Inferior parietal cortex (tissue), 1 donor: ENCODE measurements at regions not wholly inside any gene's neighbourhood (a gene's known extent, or its start where the extent isn't known, plus 50 kb on each side); places are given as distances from the start of the nearest gene placed in this dataset.
"Not testable (repeated sequence)": the region's sequence is repeated elsewhere in the genome, so short reads cannot be mapped to it uniquely, and the experiment has no call there.

Source experiments
- DNase-seq: peaks from one replicate; pipeline ENCODE4 v3.0.0-alpha.2; 2016; ENCODE audit errors: extremely low spot score

DNA sequence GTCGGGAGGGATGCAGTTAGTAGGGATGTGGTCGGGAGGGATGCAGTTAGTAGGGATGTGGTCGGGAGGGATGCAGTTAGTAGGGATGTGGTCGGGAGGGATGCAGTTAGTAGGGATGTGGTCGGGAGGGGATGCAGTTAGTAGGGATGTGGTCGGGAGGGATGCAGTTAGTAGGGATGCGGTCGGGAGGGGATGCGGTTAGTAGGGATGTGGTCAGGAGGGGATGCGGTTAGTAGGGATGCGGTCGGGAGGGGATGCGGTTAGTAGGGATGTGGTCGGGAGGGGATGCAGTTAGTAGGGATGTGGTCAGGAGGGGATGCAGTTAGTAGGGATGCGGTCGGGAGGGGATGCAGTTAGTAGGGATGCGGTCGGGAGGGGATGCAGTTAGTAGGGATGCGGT lies 96.2 kb downstream of the BDH1 start:
- not testable (repeated sequence) for DNase-seq

GRCh38 chr3:197458906-197459470 lies 96.8 kb downstream of the BDH1 start:
- DNase-seq: no peak

GRCh38 chr3:197458179-197458707 lies 97.5 kb downstream of the BDH1 start:
- DNase-seq: no peak

- peak; percentile 81 for DNase-seq
Measured at GRCh38 chr3:197456261-197457091, 99.3 kb downstream of the BDH1 start.

GRCh38 chr3:197454841-197455240 lies 100.9 kb downstream of the BDH1 start:
- not testable (repeated sequence) for DNase-seq

- no peak for DNase-seq
Measured at GRCh38 chr3:197454014-197454413, 101.8 kb downstream of the BDH1 start.

- DNase-seq: no peak
Measured at GRCh38 chr3:197450810-197451209, 105.0 kb downstream of the BDH1 start.

GRCh38 chr3:197450308-197450707 lies 105.5 kb downstream of the BDH1 start:
- no peak for DNase-seq

- DNase-seq: not testable (repeated sequence)
Measured at GRCh38 chr3:197449181-197449580, 106.6 kb downstream of the BDH1 start.

DNA sequence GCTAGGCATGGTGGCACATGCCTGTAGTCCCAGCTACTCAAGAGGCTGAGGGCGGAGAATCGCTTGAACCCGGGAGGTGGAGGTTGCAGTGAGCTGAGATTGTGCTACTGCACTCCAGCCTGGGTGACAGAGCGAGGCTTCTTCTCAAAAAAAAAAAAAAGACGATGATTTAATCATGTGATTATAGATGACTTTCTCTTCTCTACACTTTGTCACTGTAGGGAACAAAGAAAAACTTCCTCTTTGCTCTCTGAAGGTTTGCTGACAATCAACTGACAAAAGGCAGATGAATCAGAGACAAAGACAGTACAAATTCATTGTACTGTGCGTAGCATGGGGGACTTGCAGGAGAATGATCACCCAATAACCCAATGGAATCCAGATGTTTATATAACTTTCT lies 108.0 kb downstream of the BDH1 start:
- DNase-seq: not testable (repeated sequence)

DNA sequence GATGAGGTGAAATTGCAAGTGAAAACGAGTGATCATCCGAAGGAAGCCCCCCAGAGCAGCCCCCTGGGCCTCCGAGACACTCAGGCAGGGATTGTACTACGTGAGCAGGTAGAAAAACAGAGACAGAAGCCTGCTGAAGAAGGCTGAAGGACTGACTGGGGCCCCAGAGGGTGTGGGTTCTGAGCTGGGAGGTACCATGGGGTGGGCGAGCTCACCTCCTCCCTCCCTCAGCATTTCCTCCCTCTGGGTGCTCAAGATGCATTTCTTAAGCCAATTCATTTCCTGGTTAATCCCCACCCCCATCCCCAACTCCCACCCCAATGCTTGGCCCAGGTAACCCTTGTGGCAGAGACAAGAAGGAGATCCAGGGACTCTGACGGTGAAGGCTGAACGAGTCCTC lies 108.7 kb downstream of the BDH1 start:
- no peak for DNase-seq

- no peak for DNase-seq
Measured at GRCh38 chr3:197446700-197447056, 109.1 kb downstream of the BDH1 start.

DNA sequence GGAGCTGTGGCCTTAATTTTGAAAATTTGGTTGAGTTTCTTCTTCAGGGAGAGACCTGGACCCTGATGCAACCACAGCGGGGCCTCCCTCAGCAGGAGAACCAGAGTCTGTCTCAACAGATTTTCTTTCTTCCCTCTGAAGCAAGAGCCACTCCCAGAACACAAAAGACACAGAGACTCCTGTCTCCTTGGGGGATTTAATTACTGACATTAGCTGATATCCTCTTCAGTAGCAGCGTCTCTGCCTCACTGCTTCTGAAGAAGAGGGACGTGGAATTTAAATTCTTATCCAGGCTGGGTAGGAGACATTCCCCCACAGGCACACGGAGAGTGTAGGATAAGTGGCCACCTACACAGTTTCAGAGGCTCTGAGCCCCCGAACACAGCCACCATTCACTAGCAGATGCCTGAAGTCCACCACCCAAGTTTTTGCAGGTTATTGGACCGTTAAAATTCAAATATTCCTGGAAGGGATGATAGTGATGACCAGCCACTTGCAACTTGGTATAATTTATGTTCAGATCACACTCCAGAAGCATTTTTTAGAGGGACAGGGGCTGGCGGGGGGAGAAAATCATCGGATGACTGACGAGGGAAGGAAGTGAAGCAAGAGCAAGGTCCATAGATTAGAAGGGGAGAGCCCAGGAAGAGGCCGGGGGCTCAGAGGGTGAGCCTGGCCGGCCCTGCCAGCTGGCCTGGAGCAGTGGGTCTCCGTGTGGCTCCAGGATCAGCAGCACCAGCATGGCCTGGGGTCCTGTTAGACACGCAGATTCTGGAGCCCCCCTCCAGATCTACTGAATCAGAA lies 109.7 kb downstream of the BDH1 start:
- no peak for DNase-seq

DNA sequence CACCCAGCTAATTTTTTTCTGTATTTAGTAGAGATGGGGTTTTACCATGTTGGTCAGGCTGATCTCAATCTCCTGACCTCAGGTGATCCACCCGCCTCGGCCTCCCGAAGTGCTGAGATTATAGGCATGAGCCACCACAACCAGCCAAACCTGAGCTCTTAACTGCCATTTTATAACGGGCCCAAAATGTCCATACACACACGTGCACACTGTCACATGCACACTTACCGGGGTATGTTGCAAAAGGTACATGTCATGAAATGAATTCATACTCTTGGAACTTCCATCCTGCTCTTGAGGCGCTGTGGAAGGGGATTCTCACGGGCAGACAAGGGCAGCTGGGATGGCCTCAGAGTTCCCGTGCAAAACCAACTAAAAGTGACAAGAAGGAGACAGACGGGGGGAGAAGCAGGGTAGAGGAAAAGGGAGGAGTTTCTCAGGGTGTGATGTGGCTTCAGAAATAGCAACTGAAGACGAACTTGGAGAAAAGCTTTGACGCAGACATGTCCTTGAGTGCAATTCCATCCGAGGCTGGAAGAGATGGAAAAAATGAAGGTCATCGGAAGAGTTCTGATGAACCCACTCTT lies 110.9 kb downstream of the BDH1 start:
- no peak for DNase-seq

DNA sequence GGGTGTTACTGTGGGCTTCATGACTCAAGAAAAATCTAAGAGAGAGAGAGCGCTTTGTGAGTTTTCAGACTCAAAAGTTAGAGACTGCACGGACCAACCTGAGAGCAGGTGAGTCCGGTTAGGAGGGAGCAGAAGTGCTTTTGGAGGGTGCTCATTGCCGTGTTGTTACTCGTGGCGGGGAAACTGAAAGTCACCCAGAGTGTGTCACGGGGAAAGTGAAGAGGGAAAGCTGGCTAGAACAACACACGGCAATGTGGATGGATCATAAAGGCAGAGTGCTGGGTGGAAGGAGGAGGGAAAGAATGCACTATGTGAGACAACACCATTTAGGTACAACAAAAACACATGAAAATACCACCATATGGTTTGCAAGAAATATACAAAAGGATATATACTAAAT lies 112.3 kb downstream of the BDH1 start:
- DNase-seq: no peak

DNA sequence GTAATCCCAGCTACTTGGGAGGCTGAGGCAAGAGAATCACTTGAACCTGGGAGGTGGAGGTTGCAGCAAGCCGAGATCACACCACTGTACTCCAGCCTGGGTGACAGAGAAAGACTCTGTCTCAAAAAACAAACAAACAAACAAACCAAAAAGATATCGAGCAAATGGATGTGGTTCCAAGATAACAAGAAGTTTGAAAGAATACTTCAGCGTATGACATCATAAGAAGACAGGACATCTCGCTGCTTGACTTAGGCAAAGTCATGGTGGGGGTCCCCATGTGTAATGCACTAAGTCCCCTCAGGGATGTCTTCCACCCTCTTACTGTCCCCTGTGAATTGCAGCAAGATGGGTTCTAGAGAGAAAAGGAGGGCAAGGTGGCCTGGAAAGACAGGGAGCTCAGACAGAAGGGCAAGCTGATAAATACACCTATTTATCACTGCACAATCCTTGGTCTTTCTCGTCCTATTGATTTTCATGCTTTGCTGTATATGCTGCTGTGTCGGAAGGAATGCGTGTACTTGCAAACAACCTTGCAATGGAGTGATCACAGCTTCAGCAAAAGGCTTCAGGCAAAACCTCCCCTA lies 115.0 kb downstream of the BDH1 start:
- DNase-seq: no peak

GRCh38 chr3:197438906-197439305 lies 116.9 kb downstream of the BDH1 start:
- DNase-seq: no peak

GRCh38 chr3:197435426-197435825 lies 120.3 kb downstream of the BDH1 start:
- DNase-seq: no peak

- DNase-seq: no peak
Measured at GRCh38 chr3:197434830-197435229, 120.9 kb downstream of the BDH1 start.

GRCh38 chr3:197432384-197433127 lies 123.2 kb downstream of the BDH1 start:
- no peak for DNase-seq

GRCh38 chr3:197431346-197431910 lies 124.3 kb downstream of the BDH1 start:
- no peak for DNase-seq
